PFSK-1 (cell line): ENCODE measurements at regions not wholly inside any gene's neighbourhood (a gene's known extent, or its start where the extent isn't known, plus 50 kb on each side); places are given as distances from the start of the nearest gene placed in this dataset.

Experiments
- FOXP2 ChIP-seq: optimal IDR thresholded peaks from 2 replicates; pipeline ENCODE3; 2011; ENCODE audit warnings: borderline replicate concordance, control low read depth, inconsistent platforms; ENCODE audit not compliant: insufficient read depth; ENCODE audit errors: extremely low read length, extremely low read depth
- POLR2AphosphoS5 ChIP-seq: IDR thresholded peaks from 2 replicates; pipeline ENCODE4 v1.6.1; 2012; ENCODE audit warnings: low read depth, mild to moderate bottlenecking, control low read depth, low read length, moderate library complexity
- REST ChIP-seq, 2 experiments: IDR thresholded peaks; 2 replicates each; pipeline versions ENCODE4 v1.6.1 to v1.8.0; 2011 to 2012; ENCODE audit warnings: low read depth in 2 of 2, low read length in 2 of 2, control low read depth in 1 of 2, inconsistent platforms in 1 of 2, mild to moderate bottlenecking in 1 of 2, moderate library complexity in 1 of 2; ENCODE audit not compliant: insufficient read depth in 1 of 2
- SIN3A ChIP-seq: IDR thresholded peaks from 2 replicates; pipeline ENCODE4 v1.6.1; 2012; ENCODE audit warnings: mild to moderate bottlenecking, low read length, moderate library complexity, borderline replicate concordance; ENCODE audit not compliant: insufficient read depth
- TAF1 ChIP-seq: IDR thresholded peaks from 2 replicates; pipeline ENCODE4 v1.6.1; 2012; ENCODE audit warnings: low read length, control low read depth, borderline replicate concordance; ENCODE audit not compliant: insufficient read depth

GRCh38 chr9:14014218-14014617 is 299.7 kb downstream of the NFIB start:
- TF ChIP-seq TAF1 (no peak), FOXP2 (no peak), POLR2AphosphoS5 (no peak), REST (IDR thresholded peaks at IDR 0.05; ENCODE audit: insufficient read depth in 1 of 2, low read depth in 2 of 2, low read length in 2 of 2) (no peak), SIN3A (no peak)

- no peak for TF ChIP-seq FOXP2
- TF ChIP-seq REST (IDR thresholded peaks at IDR 0.05; ENCODE audit: insufficient read depth in 1 of 2, low read depth in 2 of 2, low read length in 2 of 2): no peak
- no peak for TF ChIP-seq TAF1
- TF ChIP-seq SIN3A: no peak
- no peak for TF ChIP-seq POLR2AphosphoS5
Measured at GRCh38 chr9:14011799-14012560, 302.0 kb downstream of the NFIB start.

- TF ChIP-seq TAF1 (no peak), SIN3A (no peak), POLR2AphosphoS5 (no peak), REST (IDR thresholded peaks at IDR 0.05; ENCODE audit: insufficient read depth in 1 of 2, low read depth in 2 of 2, low read length in 2 of 2) (no peak), FOXP2 (no peak)
Measured at GRCh38 chr9:14007190-14007769, 306.7 kb downstream of the NFIB start.

GRCh38 chr9:14006386-14007187 is 307.4 kb downstream of the NFIB start:
- TF ChIP-seq REST (IDR thresholded peaks at IDR 0.05; ENCODE audit: insufficient read depth in 1 of 2, low read depth in 2 of 2, low read length in 2 of 2): no peak
